ENCODE measurements at regions not wholly inside any gene's neighbourhood (a gene's known extent, or its start where the extent isn't known, plus 50 kb on each side); places are given as distances from the start of the nearest gene placed in this dataset.
A peak's percentile ranks its signal among the peaks of the same experiment; 100 is the strongest.

- Histone ChIP-seq H3K9me1 (ENCODE audit: insufficient read depth, low read length) (peaks cover 4% of the 10 kb centered on the region; the same call in 1 of the 2 replicates), H2AK9ac (replicated peaks; ENCODE audit: low read depth, low read length, poor library complexity) (no peak overlapping the region), H4K20me1 (ENCODE audit: insufficient read depth, low read length) (no peaks in the 10 kb centered on the region), H3K9ac (ENCODE audit: low read depth, low read length) (no peak overlapping the region), H4K5ac (ENCODE audit: low read depth, low read length) (no peak overlapping the region; the same call in 1 of the 2 replicates), H3K36me3 (ENCODE audit: control insufficient read depth, insufficient read depth, low read length) (no peaks in the 10 kb centered on the region), H3K4me1 (ENCODE audit: control insufficient read depth, insufficient read depth, low read length) (peaks cover 9% of the 10 kb centered on the region), H2BK120ac (ENCODE audit: low read depth, low read length) (0 out of 2 replicates have a peak overlapping the region, but pooled peaks have one; percentile 33), H3K27me3 (ENCODE audit: control insufficient read depth, insufficient read depth, low read length) (no peaks in the 10 kb centered on the region), H2AFZ (replicated peaks; ENCODE audit: low read length, poor library complexity) (no peak overlapping the region), H3K27ac (ENCODE audit: insufficient read depth, low read length) (no peak overlapping the region), H3K14ac (replicated peaks; ENCODE audit: low read depth, low read length) (peak overlapping the region; percentile 45; the same call in 1 of the 2 replicates), H3K4me3 (ENCODE audit: insufficient read depth, low read depth, low read length) (no peak overlapping the region), H2BK5ac (ENCODE audit: low read depth, low read length, poor library complexity, severe bottlenecking) (no peak overlapping the region), H2AK5ac (ENCODE audit: low read depth, low read length) (no peak overlapping the region), H3K4me2 (ENCODE audit: low read depth, low read length) (peak overlapping the region; percentile 27; the same call in 1 of the 2 replicates), H3K79me1 (ENCODE audit: low read depth in 1 of 2, low read length in 2 of 2) (0 out of 4 replicates have a peak, but pooled peaks cover 0 to 4% of the 10 kb centered on the region in 2 experiments), H3K23ac (ENCODE audit: low read depth, low read length) (no peak overlapping the region), H2BK15ac (ENCODE audit: low read depth, low read length) (0 out of 3 replicates have a peak overlapping the region, but pooled peaks have one; percentile 73), H4K91ac (ENCODE audit: insufficient read depth, low read depth, low read length) (peak overlapping the region; percentile 30; the same call in 1 of the 2 replicates), H3K4ac (ENCODE audit: low read depth, low read length) (no peak overlapping the region; the same call in 1 of the 2 replicates), H3K9me3 (ENCODE audit: control insufficient read depth, insufficient read depth, low read length) (no peaks in the 10 kb centered on the region), H3K56ac (ENCODE audit: extremely low read depth, insufficient read depth, low read length) (no peak overlapping the region), H2BK20ac (ENCODE audit: low read depth, low read length) (no peak overlapping the region), H4K8ac (ENCODE audit: low read depth in 2 of 2, low read length in 2 of 2) (peak overlapping the region in 1 of 2 experiments; percentile 19; a peak in 1 of 4 replicates), H3K18ac (ENCODE audit: low read depth, low read length) (0 out of 2 replicates have a peak overlapping the region, but pooled peaks have one; percentile 1)
- CTCF ChIA-PET: interaction anchor here (0.7 kb wide), 1 partner anchor 179 kb away, joined by 3 read pairs; no protein-coding TSS in a partner anchor
- in situ Hi-C loops (cut with MboI; ENCODE audit: low sequenced_read_pairs) (no loop called here), dilution Hi-C loops (cut with HindIII; ENCODE audit: low sequenced_read_pairs, unreplicated experiment) (no loop called here), intact Hi-C loops (cut with micrococcal nuclease) (no loop called here)
- TF ChIP-seq NFE2L2 (IDR thresholded peaks at IDR 0.05; ENCODE audit: low read depth, low read length): no peak
- peak; percentile 58 for TF ChIP-seq CEBPB (IDR thresholded peaks at IDR 0.05; ENCODE audit: low read depth, low read length)
- DNase-seq (peak; percentile 46), ATAC-seq (ENCODE audit: low read depth) (peak; percentile 60)
- no CpG with 5 or more reads among the region's 2 CpGs for WGBS, 2 experiments (ENCODE audit: extremely low coverage in 2 of 2, insufficient read length in 1 of 2)
- BruUV-seq (replicated peaks): no TSS peak
- POLR2A ChIA-PET (ENCODE audit: unreplicated experiment): no interaction called here
Observed at GRCh38 chr4:119695216-119695615, 66.6 kb upstream of the PDE5A start.
